ENCODE measurements at regions not wholly inside any gene's neighbourhood (a gene's known extent, or its start where the extent isn't known, plus 50 kb on each side); places are given as distances from the start of the nearest gene placed in this dataset.
"Not testable (repeated sequence)": the region's sequence is repeated elsewhere in the genome, so short reads cannot be mapped to it uniquely, and the experiment has no call there.

DNA sequence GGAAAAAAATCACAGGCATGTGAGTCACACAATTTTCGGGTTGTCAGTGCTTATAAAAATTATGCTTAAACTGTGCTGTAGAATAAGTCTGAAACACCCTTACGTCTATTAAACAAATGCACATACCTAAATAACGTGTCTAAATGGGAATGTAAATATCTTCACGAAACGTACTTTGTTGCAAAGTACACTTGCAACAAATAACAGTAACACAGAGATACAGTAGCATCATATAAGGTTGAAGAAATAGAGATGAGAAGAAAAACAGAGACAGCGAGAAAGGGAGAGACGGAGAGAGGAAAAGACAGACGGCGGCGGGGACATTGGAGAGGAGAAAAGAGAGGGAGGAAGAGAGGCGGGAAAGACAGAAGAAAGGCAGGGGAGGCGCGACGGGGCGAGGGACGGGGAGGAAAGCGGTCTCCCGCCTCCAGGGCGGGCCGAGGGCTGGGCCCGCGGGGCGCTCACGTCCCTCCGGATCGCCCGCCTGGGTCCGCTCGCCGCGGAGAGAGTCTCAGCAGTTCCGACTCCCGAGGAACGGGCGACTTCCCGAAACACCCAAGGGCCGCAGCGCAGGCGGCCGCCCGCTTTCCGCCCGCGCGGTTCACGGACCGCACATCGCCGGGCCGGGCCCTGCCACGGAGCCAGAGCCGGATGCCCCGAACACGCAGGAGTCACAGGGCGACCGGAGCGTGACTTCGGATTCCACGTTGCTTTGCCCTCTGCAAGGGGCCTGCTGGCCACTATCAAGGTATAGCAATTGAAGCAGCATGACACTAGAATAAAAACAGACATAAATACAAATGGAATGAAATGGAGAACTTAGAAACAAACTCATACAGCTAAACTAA is 153.4 kb downstream of the LMLN start:
- TF ChIP-seq ZFP36 (IDR thresholded peaks at IDR 0.05; ENCODE audit: borderline replicate concordance, partially characterized antibody) (peak; percentile 2), CBX8 (IDR thresholded peaks at IDR 0.05) (peak; percentile 63; the same call in 1 of the 2 replicates), KDM5A (IDR thresholded peaks at IDR 0.05) (no peak)
- Histone ChIP-seq H3K4me1 (no peaks in the 10 kb centered on the region), H3K4me2 (peak overlapping the region; percentile 39; the same call in 2 of the 3 replicates), H3K27ac (no peak overlapping the region), H3K4me3 (no peak overlapping the region), H3K9me3 (no peaks in the 10 kb centered on the region)
- ATAC-seq = peak in 1 of 2 experiments; percentile 58; a peak in 3 of 6 replicates
- no peak for DNase-seq (ENCODE audit: low read depth in 1 of 2, low spot score in 1 of 2)
- ChIA-PET POLR2A (no interaction called here), CTCF (no interaction called here)
- 29% methylated on average over 38 of the region's 59 CpGs for WGBS (ENCODE audit: missing lambda C conversion rate)
- FAIRE-seq = no peak

GRCh38 chr3:198114516-198114915 is 154.5 kb downstream of the LMLN start:
- CTCF ChIA-PET; H3K4me2 ChIP-seq; H3K4me1 ChIP-seq; H3K27ac ChIP-seq; ATAC-seq; FAIRE-seq; H3K9me3 ChIP-seq; H3K4me3 ChIP-seq; POLR2A ChIA-PET; DNase-seq (ENCODE audit: low read depth in 1 of 2, low spot score in 1 of 2): not testable (repeated sequence)
- 66% methylated on average over 7 of the region's 7 CpGs for WGBS (ENCODE audit: missing lambda C conversion rate)

GRCh38 chr3:198122184-198122583 is 162.2 kb downstream of the LMLN start:
- H3K4me3 ChIP-seq; DNase-seq (ENCODE audit: low read depth in 1 of 2, low spot score in 1 of 2); CTCF ChIA-PET; H3K27ac ChIP-seq; H3K4me2 ChIP-seq; ATAC-seq; FAIRE-seq; H3K4me1 ChIP-seq; H3K9me3 ChIP-seq; POLR2A ChIA-PET: not testable (repeated sequence)
- WGBS (ENCODE audit: missing lambda C conversion rate) = no CpG with 5 or more reads among the region's 8 CpGs

GRCh38 chr3:198137038-198137835 is 177.2 kb downstream of the LMLN start:
- CTCF ChIA-PET; DNase-seq (ENCODE audit: low read depth in 1 of 2, low spot score in 1 of 2); H3K4me3 ChIP-seq; POLR2A ChIA-PET; H3K9me3 ChIP-seq; FAIRE-seq; H3K4me2 ChIP-seq; H3K4me1 ChIP-seq; H3K27ac ChIP-seq; ATAC-seq: not testable (repeated sequence)
- WGBS (ENCODE audit: missing lambda C conversion rate) = 37% methylated on average over 3 of the region's 12 CpGs

GRCh38 chr3:198138205-198138604 is 178.2 kb downstream of the LMLN start:
- CTCF ChIA-PET; H3K4me3 ChIP-seq; FAIRE-seq; H3K9me3 ChIP-seq; POLR2A ChIA-PET; H3K4me2 ChIP-seq; DNase-seq (ENCODE audit: low read depth in 1 of 2, low spot score in 1 of 2); H3K27ac ChIP-seq; H3K4me1 ChIP-seq: not testable (repeated sequence)
- WGBS (ENCODE audit: missing lambda C conversion rate) = 67% methylated on average over 8 of the region's 10 CpGs
- peak in 1 of 2 experiments; percentile 36; a peak in 2 of 6 replicates for ATAC-seq

DNA sequence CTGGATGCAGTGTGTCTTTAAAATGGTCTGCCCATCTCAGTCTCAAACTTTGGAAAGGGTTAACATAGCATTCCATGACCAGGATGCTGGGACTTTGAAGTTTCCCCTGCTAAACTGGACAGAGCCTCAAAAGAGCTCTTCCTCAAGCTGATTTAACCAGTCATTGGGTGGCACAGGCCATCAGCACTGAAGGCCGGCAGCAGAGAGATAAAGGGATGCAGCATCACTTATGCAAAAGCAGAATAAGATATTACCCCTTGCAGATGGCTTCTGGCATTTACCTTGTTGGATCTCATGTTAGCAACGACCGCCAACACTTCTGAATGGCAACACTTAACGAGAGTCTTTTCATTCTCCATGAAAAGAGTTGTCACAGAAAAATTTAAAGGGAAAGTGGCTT is 179.0 kb downstream of the LMLN start:
- POLR2A ChIA-PET; H3K4me2 ChIP-seq; ATAC-seq; H3K9me3 ChIP-seq; H3K4me3 ChIP-seq; FAIRE-seq; CTCF ChIA-PET; H3K27ac ChIP-seq; H3K4me1 ChIP-seq; DNase-seq (ENCODE audit: low read depth in 1 of 2, low spot score in 1 of 2): not testable (repeated sequence)
- 46% methylated on average over 4 of the region's 4 CpGs for WGBS (ENCODE audit: missing lambda C conversion rate)

DNA sequence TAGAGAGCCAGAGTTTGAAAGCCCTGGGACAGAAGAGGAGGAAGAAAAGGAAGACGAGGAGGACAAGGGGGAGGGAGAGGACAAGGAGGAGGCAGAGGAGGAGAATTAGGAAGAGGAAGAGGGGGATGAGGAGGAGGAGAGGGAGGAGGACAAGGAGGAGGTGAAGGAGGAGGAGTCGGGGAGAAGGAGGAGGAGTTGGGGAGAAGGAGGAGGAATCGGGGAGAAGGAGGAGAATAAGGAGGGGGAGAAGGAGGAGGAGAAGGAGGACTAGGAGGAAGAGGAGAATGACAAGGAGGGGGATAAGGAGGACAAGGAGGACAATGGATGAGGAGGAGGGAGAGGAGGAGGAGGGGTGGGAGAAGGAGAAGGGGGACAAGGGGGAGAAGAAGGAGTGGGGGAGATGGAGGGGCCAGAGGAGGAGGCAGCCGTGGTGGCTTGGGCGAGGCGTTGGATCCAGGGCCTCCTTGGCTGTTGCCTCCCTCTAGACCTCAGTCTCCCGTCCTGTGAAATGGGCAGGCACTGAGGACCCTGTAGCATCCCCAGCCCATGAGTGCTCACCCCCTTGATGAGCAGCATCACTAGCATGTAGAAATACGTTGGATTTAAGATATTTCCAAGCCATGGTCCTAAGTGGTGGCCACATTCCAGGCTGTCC is 179.6 kb downstream of the LMLN start:
- H3K9me3 ChIP-seq; DNase-seq (ENCODE audit: low read depth in 1 of 2, low spot score in 1 of 2); H3K4me2 ChIP-seq; CTCF ChIA-PET; POLR2A ChIA-PET; H3K4me3 ChIP-seq; FAIRE-seq; ATAC-seq; H3K4me1 ChIP-seq; H3K27ac ChIP-seq: not testable (repeated sequence)
- 29% methylated on average over 5 of the region's 8 CpGs for WGBS (ENCODE audit: missing lambda C conversion rate)

- FAIRE-seq; DNase-seq (ENCODE audit: low read depth in 1 of 2, low spot score in 1 of 2); CTCF ChIA-PET; H3K9me3 ChIP-seq; H3K4me1 ChIP-seq; ATAC-seq; POLR2A ChIA-PET; H3K27ac ChIP-seq; H3K4me3 ChIP-seq; H3K4me2 ChIP-seq: not testable (repeated sequence)
- 42% methylated on average over 7 of the region's 15 CpGs for WGBS (ENCODE audit: missing lambda C conversion rate)
These were observed 183.5 kb downstream of the LMLN start for GRCh38 chr3:198143300-198144137.

DNA sequence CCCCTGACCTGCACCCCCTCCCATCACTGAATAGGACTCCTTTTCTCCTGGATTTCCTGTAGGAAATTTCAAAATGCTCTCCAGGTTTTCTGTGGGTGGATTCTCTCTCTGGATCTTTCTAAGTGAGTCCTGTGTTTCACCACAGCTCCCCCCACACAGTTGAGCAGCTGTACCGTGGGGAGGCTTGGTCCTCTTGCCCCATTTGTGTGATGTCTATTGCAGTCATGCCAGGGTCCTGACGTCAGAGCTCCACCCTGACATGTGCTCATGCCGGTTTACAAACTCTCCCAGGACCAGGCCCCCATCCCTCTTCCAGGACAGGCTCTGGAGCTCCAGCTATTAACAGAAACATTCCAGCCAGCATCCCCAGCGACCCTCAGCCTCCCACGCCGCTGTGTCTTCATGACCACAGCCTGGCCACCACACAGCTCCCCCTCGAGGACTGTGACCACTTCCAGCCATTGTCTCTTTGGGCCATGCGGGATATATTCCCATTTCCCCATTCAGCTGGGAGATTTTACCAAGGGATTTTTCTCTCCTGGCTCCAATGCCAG is 185.3 kb downstream of the LMLN start:
- FAIRE-seq; DNase-seq (ENCODE audit: low read depth in 1 of 2, low spot score in 1 of 2); H3K4me1 ChIP-seq; POLR2A ChIA-PET; H3K4me2 ChIP-seq; ATAC-seq; H3K4me3 ChIP-seq; H3K9me3 ChIP-seq; CTCF ChIA-PET; H3K27ac ChIP-seq: not testable (repeated sequence)
- 67% methylated on average over 1 of the region's 8 CpGs for WGBS (ENCODE audit: missing lambda C conversion rate)

GRCh38 chr3:198146070-198146469 is 186.1 kb downstream of the LMLN start:
- POLR2A ChIA-PET, H3K4me3 ChIP-seq, H3K4me2 ChIP-seq, H3K27ac ChIP-seq, H3K4me1 ChIP-seq, ATAC-seq, CTCF ChIA-PET, H3K9me3 ChIP-seq, FAIRE-seq: not testable (repeated sequence)
- 64% methylated on average over 4 of the region's 5 CpGs for WGBS (ENCODE audit: missing lambda C conversion rate)
- peak in 1 of 2 experiments; percentile 10 for DNase-seq (ENCODE audit: low read depth in 1 of 2, low spot score in 1 of 2)
